GM12872 (cell line): ENCODE measurements at regions not wholly inside any gene's neighbourhood (a gene's known extent, or its start where the extent isn't known, plus 50 kb on each side); places are given as distances from the start of the nearest gene placed in this dataset.

ENCODE experiments used
- TF ChIP-seq, protein P1 (sequence below): IDR thresholded peaks from 3 replicates; pipeline ENCODE4 v1.5.1; 2011; ENCODE audit warnings: low read depth, mild to moderate bottlenecking, low read length, moderate library complexity; ENCODE audit not compliant: insufficient read depth

DNA sequence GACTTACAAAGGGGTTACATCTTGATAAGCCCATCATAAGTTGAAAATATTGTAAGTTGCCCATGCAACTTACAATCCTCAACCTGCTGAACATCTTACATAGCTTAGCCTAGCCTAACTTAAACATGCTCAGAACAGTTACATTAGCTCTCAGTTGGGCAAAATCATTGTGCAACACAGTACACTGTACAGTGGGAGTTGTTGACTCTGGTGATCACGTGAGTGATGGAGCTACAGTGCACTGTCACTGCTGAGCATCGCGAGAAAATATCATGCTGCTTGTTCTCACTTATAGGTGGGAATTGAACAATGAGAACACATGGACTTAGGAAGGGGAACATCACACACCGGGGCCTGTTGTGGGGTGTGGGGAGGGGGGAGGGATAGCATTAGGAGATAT lies 214.9 kb upstream of the ZMIZ1 start:
- TF ChIP-seq, protein P1, sequence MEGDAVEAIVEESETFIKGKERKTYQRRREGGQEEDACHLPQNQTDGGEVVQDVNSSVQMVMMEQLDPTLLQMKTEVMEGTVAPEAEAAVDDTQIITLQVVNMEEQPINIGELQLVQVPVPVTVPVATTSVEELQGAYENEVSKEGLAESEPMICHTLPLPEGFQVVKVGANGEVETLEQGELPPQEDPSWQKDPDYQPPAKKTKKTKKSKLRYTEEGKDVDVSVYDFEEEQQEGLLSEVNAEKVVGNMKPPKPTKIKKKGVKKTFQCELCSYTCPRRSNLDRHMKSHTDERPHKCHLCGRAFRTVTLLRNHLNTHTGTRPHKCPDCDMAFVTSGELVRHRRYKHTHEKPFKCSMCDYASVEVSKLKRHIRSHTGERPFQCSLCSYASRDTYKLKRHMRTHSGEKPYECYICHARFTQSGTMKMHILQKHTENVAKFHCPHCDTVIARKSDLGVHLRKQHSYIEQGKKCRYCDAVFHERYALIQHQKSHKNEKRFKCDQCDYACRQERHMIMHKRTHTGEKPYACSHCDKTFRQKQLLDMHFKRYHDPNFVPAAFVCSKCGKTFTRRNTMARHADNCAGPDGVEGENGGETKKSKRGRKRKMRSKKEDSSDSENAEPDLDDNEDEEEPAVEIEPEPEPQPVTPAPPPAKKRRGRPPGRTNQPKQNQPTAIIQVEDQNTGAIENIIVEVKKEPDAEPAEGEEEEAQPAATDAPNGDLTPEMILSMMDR, result no peak

DNA sequence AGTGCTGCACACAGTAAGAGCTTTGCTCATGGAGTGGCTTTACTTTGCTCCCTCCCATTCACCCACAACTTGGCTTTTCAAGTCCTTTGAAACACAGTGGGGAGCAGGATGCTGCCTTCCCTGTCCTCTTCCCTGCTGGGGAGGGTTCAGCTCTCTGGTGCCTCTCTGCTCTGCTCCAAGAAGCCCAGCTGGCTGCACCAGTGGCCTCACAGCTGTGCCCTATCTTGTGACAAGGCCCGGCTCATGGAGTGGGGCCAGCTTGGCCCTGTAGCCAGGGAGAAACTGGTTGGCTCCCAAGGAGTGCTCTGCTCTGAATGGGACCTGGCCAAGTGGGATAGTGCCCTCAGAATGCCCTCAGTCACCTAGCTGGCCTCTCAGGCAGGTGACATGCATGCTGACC lies 212.3 kb upstream of the ZMIZ1 start:
- TF ChIP-seq, protein P1, result no peak

DNA sequence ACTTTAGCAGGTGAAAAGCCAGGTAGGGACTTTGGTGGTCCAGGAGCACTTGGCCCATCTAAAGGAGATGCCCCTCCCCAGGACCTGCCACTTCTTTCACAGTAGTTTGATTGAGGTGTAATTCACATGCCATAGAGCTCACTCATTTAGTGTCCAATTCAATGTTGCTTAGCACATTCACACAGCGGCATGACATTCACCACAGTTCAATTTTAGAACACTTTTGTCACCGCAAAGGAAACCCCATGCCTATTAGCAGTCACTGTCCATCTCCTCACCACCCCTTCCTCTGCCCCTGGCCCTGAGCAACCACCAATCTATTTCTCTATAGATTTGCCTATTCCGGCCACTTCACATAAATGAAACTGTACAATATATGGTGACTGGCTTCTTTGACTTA lies 211.6 kb upstream of the ZMIZ1 start:
- TF ChIP-seq, protein P1, result no peak

DNA sequence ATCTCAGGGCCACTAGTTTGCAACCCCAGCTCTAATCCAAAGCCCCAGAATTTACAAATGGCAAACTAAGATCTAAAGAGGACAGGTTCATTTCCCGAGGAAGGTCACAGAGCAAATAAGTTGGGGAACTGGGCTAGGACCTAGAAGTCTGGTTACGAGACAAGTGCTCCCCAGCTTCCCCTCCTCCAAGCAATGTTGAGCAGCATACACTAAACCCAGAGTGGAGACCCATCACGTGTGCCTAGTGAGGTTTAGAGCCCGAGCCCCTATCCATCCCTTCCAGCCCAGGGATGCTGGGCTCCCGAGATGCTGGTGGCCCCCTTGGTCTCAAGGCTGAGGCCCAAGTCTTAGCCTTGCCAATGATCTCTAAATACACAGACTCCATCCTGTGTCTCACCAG lies 209.5 kb upstream of the ZMIZ1 start:
- TF ChIP-seq, protein P1, result no peak

DNA sequence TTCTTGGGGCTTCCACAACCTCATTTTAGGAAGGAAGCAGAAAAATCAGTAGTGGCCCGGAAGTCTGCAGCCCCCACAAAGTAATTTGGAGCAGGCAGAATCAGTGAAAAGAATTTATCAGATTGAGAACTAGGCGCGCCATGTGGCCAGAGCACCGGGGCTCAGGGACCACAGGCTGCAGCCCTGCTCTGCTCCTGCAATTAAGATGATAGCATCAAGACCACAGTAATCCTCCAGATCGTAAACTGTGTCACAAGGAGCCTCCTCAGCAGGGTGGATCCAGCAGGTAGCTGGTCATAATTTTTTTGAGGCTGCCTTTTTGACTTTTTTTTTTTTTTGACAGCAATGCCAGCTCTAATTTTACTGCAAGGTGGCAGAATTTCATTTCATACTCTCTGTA lies 209.0 kb upstream of the ZMIZ1 start:
- TF ChIP-seq, protein P1, result no peak

DNA sequence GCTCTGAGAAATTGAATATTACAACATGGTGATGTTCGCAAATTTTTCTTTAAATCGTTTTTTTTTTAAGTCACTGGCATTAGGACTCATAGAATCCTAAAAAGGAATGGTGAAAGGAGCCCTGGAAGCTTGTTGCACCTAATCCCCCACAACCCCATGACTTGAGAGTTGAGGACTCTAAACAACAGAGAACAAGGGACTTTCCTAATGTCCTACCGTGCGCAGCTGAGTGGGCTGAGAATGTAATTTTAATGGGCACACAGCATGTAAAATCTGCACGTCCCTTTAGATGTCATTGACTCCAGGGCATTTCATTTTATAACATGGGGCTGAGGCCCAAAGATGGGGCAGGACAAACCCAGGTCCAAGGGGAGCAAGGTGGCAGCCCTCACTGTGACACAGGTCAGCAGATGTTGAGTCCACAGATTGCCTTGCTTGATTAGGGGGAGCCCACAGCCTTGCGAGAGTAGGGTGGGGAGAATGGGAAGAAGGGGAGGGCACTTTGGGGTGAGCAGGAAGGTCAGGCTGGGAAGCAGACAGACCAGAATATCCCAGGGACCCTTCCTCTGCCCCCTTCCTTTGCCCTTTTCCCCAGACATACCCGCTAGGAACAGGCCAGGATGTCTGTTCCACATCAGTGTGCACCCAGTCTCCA lies 208.4 kb upstream of the ZMIZ1 start:
- TF ChIP-seq, protein P1, result no peak

GRCh38 chr10:78861529-78862327 lies 207.0 kb upstream of the ZMIZ1 start:
- TF ChIP-seq, protein P1, result no peak
